ENCODE measurements at regions not wholly inside any gene's neighbourhood (a gene's known extent, or its start where the extent isn't known, plus 50 kb on each side); places are given as distances from the start of the nearest gene placed in this dataset.

GRCh38 chr18:28922936-28923335, 746.0 kb upstream of the CDH2 start:
- Histone ChIP-seq H3K9me3 (ENCODE audit: control extremely low read depth in 1 of 3, control insufficient read depth in 2 of 3, insufficient read depth in 1 of 3, low read length in 2 of 3) (no peaks in the 10 kb centered on the region), H3K79me2 (ENCODE audit: control insufficient read depth, insufficient read depth, low read length) (no peaks in the 10 kb centered on the region), H3K9ac (ENCODE audit: low read length) (no peak overlapping the region), H3K4me2 (replicated peaks; ENCODE audit: low read depth, low read length, poor library complexity, severe bottlenecking) (no peak overlapping the region), H3K4me3 (ENCODE audit: control extremely low read depth in 1 of 5, extremely low read depth in 1 of 5, insufficient read depth in 1 of 5, low read depth in 2 of 5, low read length in 4 of 5) (no peak overlapping the region), H2AFZ (ENCODE audit: insufficient read depth, low read depth, low read length, poor library complexity, severe bottlenecking) (no peak overlapping the region), H3K36me3 (replicated peaks in 1 of 2; ENCODE audit: control extremely low read depth in 1 of 2, control insufficient read depth in 1 of 2, extremely low read depth in 1 of 2, insufficient read depth in 2 of 2, low read length in 1 of 2) (no peaks in the 10 kb centered on the region), H3K27me3 (replicated peaks in 1 of 4; ENCODE audit: control extremely low read depth in 1 of 4, control insufficient read depth in 3 of 4, insufficient read depth in 4 of 4, low read length in 3 of 4) (no peaks in the 10 kb centered on the region), H4K20me1 (ENCODE audit: control insufficient read depth, insufficient read depth, low read length, poor library complexity, severe bottlenecking) (no peaks in the 10 kb centered on the region), H3K4me1 (ENCODE audit: control insufficient read depth in 2 of 2, insufficient read depth in 2 of 2, low read length in 2 of 2) (no peaks in the 10 kb centered on the region), H3K27ac (ENCODE audit: low read length in 2 of 2) (no peak overlapping the region)
- no peaks in the 10 kb centered on the region for H3K27me3 Mint-ChIP-seq
- no peak overlapping the region for H3K27ac Mint-ChIP-seq
- POLR2A ChIA-PET: no interaction called here
- CTCF ChIA-PET: no interaction called here
- peaks cover 5% of the 10 kb centered on the region for H3K9me3 Mint-ChIP-seq (ENCODE audit: insufficient read depth)
- WGBS (ENCODE audit: insufficient coverage): no CpG with 5 or more reads among the region's 2 CpGs
- no peak overlapping the region for H3K4me3 Mint-ChIP-seq
- no peak for TF ChIP-seq CTCF (IDR thresholded peaks at IDR 0.05)
- no peak for TF ChIP-seq EZH2 (IDR thresholded peaks at IDR 0.05; ENCODE audit: borderline replicate concordance, insufficient read depth, low read depth, low read length, poor library complexity, severe bottlenecking)
- DNase-seq: no peak
- no peak for ATAC-seq (ENCODE audit: low read depth)
- intact Hi-C loops (cut with micrococcal nuclease): no loop called here
- H3K4me1 Mint-ChIP-seq: no peaks in the 10 kb centered on the region

DNA sequence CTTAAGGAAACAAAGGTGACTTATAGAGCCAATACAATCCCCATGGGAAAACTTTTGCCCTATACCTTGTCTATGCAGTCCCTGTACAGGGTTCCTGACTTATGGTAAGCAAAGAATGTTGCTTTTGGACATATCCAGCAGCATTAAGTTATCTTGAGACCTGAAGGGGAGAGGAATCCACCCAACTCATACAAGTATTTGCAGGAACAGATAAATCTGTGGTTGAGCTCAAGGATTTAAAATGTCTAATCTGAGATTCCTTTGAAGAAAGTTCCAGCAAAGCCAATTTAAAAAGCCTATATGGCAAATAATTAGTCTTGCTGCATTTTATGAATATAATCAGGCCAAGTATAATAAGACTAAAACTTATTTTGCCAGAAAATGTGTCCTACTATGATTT, 739.5 kb upstream of the CDH2 start:
- H3K9me3 Mint-ChIP-seq (ENCODE audit: insufficient read depth): peaks cover 4% of the 10 kb centered on the region
- H3K27me3 Mint-ChIP-seq: no peaks in the 10 kb centered on the region
- Histone ChIP-seq H3K27me3 (replicated peaks in 1 of 4; ENCODE audit: control extremely low read depth in 1 of 4, control insufficient read depth in 3 of 4, insufficient read depth in 4 of 4, low read length in 3 of 4) (no peaks in the 10 kb centered on the region), H4K20me1 (ENCODE audit: control insufficient read depth, insufficient read depth, low read length, poor library complexity, severe bottlenecking) (no peaks in the 10 kb centered on the region), H3K4me2 (replicated peaks; ENCODE audit: low read depth, low read length, poor library complexity, severe bottlenecking) (no peak overlapping the region), H3K36me3 (replicated peaks in 1 of 2; ENCODE audit: control extremely low read depth in 1 of 2, control insufficient read depth in 1 of 2, extremely low read depth in 1 of 2, insufficient read depth in 2 of 2, low read length in 1 of 2) (no peaks in the 10 kb centered on the region), H3K4me1 (ENCODE audit: control insufficient read depth in 2 of 2, insufficient read depth in 2 of 2, low read length in 2 of 2) (no peaks in the 10 kb centered on the region), H3K79me2 (ENCODE audit: control insufficient read depth, insufficient read depth, low read length) (no peaks in the 10 kb centered on the region), H2AFZ (ENCODE audit: insufficient read depth, low read depth, low read length, poor library complexity, severe bottlenecking) (no peak overlapping the region), H3K27ac (ENCODE audit: low read length in 2 of 2) (no peak overlapping the region), H3K9me3 (ENCODE audit: control extremely low read depth in 1 of 3, control insufficient read depth in 2 of 3, insufficient read depth in 1 of 3, low read length in 2 of 3) (peaks cover 0 to under 1% (median 0%) of the 10 kb centered on the region in 3 donors), H3K4me3 (ENCODE audit: control extremely low read depth in 1 of 5, extremely low read depth in 1 of 5, insufficient read depth in 1 of 5, low read depth in 2 of 5, low read length in 4 of 5) (no peak overlapping the region), H3K9ac (ENCODE audit: low read length) (no peak overlapping the region)
- no peak for ATAC-seq (ENCODE audit: low read depth)
- H3K27ac Mint-ChIP-seq: no peak overlapping the region
- H3K4me1 Mint-ChIP-seq: no peaks in the 10 kb centered on the region
- no peak overlapping the region for H3K4me3 Mint-ChIP-seq
- POLR2A ChIA-PET: no interaction called here
- CTCF ChIA-PET: no interaction called here
- TF ChIP-seq CTCF (IDR thresholded peaks at IDR 0.05) (no peak), EZH2 (IDR thresholded peaks at IDR 0.05; ENCODE audit: borderline replicate concordance, insufficient read depth, low read depth, low read length, poor library complexity, severe bottlenecking) (no peak)
- intact Hi-C loops (cut with micrococcal nuclease): loop anchor here (10.0 kb wide), 1 partner anchor 62 kb away; no protein-coding TSS in a partner anchor
- DNase-seq: no peak

All from B cell (primary cell).